Fibroblast of lung (primary cell): ENCODE measurements at regions not wholly inside any gene's neighbourhood (a gene's known extent, or its start where the extent isn't known, plus 50 kb on each side); places are given as distances from the start of the nearest gene placed in this dataset.

ENCODE experiments used
- DNase-seq, 2 donors: peaks; one replicate each; pipeline versions ENCODE4 v3.0.0 to v3.0.0-alpha.2; 2010; ENCODE audit warnings: low read depth in 2 of 2
- H2AFZ ChIP-seq: 2 replicates; pipeline ENCODE4 v1.5.1; 2012; ENCODE audit warnings: low read length, control low read depth, inconsistent platforms
- H3K27ac ChIP-seq: 2 replicates; pipeline ENCODE4 v1.5.1; 2011; ENCODE audit warnings: low read length, control low read depth; ENCODE audit not compliant: insufficient read depth
- H3K27me3 ChIP-seq: 2 replicates; pipeline ENCODE4 v1.5.1; 2011; ENCODE audit warnings: mild to moderate bottlenecking, low read length; ENCODE audit not compliant: control insufficient read depth, insufficient read depth
- H3K36me3 ChIP-seq: 2 replicates; pipeline ENCODE4 v1.5.1; 2011; ENCODE audit warnings: low read length; ENCODE audit not compliant: control insufficient read depth, insufficient read depth
- H3K4me1 ChIP-seq: 2 replicates; pipeline ENCODE4 v1.5.1; 2011; ENCODE audit warnings: low read length; ENCODE audit not compliant: control insufficient read depth, insufficient read depth; ENCODE audit errors: extremely low read depth
- H3K4me2 ChIP-seq: 2 replicates; pipeline ENCODE4 v1.5.1; 2011; ENCODE audit warnings: low read length, control low read depth; ENCODE audit not compliant: insufficient read depth; ENCODE audit errors: extremely low read depth
- H3K4me3 ChIP-seq, 4 experiments: fragments of 200-600 bp in 1 of 4; sonication (generic) in 1 of 4; replicated peaks in 1 of 4; 2 replicates each; pipeline ENCODE4 v1.5.1; 2011 to 2016; ENCODE audit warnings: low read length in 4 of 4, low read depth in 3 of 4, mild to moderate bottlenecking in 3 of 4, control low read depth in 2 of 4, inconsistent platforms in 1 of 4, mixed read lengths in 1 of 4; ENCODE audit not compliant: insufficient read depth in 1 of 4; ENCODE audit errors: control extremely low read depth in 1 of 4
- H3K79me2 ChIP-seq: 2 replicates; pipeline ENCODE4 v1.5.1; 2012; ENCODE audit warnings: mild to moderate bottlenecking, low read length, inconsistent platforms; ENCODE audit not compliant: control insufficient read depth, insufficient read depth
- H3K9ac ChIP-seq: 2 replicates; pipeline ENCODE4 v1.5.1; 2011; ENCODE audit warnings: mild to moderate bottlenecking, low read length, control low read depth; ENCODE audit not compliant: insufficient read depth
- H3K9me3 ChIP-seq: 2 replicates; pipeline ENCODE4 v1.5.1; 2012; ENCODE audit warnings: low read depth, low read length; ENCODE audit not compliant: control insufficient read depth, insufficient read depth
- H4K20me1 ChIP-seq: 2 replicates; pipeline ENCODE4 v1.5.1; 2011; ENCODE audit warnings: low read length; ENCODE audit not compliant: control insufficient read depth, insufficient read depth; ENCODE audit errors: extremely low read depth
- CTCF ChIP-seq, 2 donors: IDR thresholded peaks in 1 of 2; conservative IDR thresholded peaks in 1 of 2; 1 replicate in 1 of 2; 2 replicates in 1 of 2; pipeline ENCODE4 v1.5.1; 2011 to 2012; ENCODE audit warnings: low read length in 2 of 2, control low read depth in 1 of 2, inconsistent platforms in 1 of 2, low read depth in 1 of 2, mild to moderate bottlenecking in 1 of 2
- EZH2 ChIP-seq: IDR thresholded peaks from 2 replicates; pipeline ENCODE4 v1.5.1; 2012; ENCODE audit warnings: low read length, control low read depth, mild to moderate bottlenecking; ENCODE audit errors: missing control alignments

DNA sequence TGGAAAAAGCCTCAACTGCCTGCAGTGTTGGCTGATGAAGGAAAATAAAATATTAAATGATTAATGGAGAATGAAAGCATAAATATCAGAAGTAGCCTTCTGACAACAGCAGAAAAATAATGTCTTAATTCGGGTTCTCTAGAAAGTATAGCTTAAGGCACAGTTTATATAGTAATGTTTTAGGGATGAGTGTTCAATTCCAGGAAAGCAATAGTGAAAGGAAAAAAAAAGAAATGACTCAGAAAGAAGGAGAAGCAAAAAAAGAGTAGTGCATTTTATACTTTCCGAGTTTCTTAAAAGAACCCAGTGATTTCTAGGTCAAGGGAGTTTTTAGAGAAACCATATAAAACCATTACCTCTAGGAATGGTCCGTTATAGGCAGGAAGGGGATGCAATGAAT, 137.3 kb downstream of the HTR1B start:
- Histone ChIP-seq H3K79me2 (no peaks in the 10 kb centered on the region), H3K27ac (no peak overlapping the region), H4K20me1 (no peaks in the 10 kb centered on the region), H3K36me3 (no peaks in the 10 kb centered on the region), H3K4me2 (no peak overlapping the region), H3K4me1 (no peaks in the 10 kb centered on the region), H2AFZ (no peak overlapping the region), H3K9me3 (no peaks in the 10 kb centered on the region), H3K9ac (no peak overlapping the region), H3K4me3 (no peak overlapping the region), H3K27me3 (no peaks in the 10 kb centered on the region)
- peak in 1 of 2 donors; percentile 2 for DNase-seq
- TF ChIP-seq EZH2, result no peak

- H3K79me2 ChIP-seq, result no peaks in the 10 kb centered on the region
- H3K4me1 ChIP-seq, result no peaks in the 10 kb centered on the region
- no peaks in the 10 kb centered on the region for H4K20me1 ChIP-seq
- no peak overlapping the region for H3K9ac ChIP-seq
- H2AFZ ChIP-seq, result no peak overlapping the region
- no peak overlapping the region for H3K4me2 ChIP-seq
- no peaks in the 10 kb centered on the region for H3K36me3 ChIP-seq
- H3K4me3 ChIP-seq, result no peak overlapping the region
- DNase-seq, result no peak
- no peak overlapping the region for H3K27ac ChIP-seq
- H3K27me3 ChIP-seq, result no peaks in the 10 kb centered on the region
- H3K9me3 ChIP-seq, result no peaks in the 10 kb centered on the region
- TF ChIP-seq EZH2, result no peak
- TF ChIP-seq CTCF (conservative IDR thresholded peaks at IDR 0.05 in 1 of 2, IDR thresholded peaks at IDR 0.05 in 1 of 2; ENCODE audit: low read depth in 1 of 2, low read length in 2 of 2), result no peak
Measured at GRCh38 chr6:77324866-77325265, 138.4 kb downstream of the HTR1B start.

DNA sequence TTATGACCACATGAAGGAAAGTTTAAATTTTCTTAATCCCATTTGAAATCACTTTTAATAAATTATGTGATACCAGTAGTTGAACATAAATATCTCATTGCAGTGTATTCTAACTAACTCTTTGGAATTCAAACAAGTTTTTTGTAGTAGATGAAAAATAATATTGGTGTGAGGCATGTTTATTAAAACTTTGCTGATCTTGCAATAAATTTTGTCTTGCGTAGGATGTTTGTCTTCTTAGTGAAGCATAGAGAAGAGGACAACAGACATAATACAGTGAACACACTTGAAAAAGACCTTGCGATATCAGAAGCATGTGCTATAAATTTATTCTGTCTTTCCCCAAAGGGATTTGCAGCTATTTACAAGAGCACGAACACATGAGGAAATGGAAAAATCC, 140.7 kb downstream of the HTR1B start:
- Histone ChIP-seq H2AFZ (no peak overlapping the region), H3K27me3 (no peaks in the 10 kb centered on the region), H3K36me3 (no peaks in the 10 kb centered on the region), H4K20me1 (no peaks in the 10 kb centered on the region), H3K4me1 (no peaks in the 10 kb centered on the region), H3K79me2 (no peaks in the 10 kb centered on the region), H3K9me3 (no peaks in the 10 kb centered on the region), H3K27ac (no peak overlapping the region), H3K4me2 (no peak overlapping the region), H3K9ac (no peak overlapping the region), H3K4me3 (no peak overlapping the region)
- no peak for DNase-seq
- TF ChIP-seq EZH2, result no peak
- no peak for TF ChIP-seq CTCF (conservative IDR thresholded peaks at IDR 0.05 in 1 of 2, IDR thresholded peaks at IDR 0.05 in 1 of 2; ENCODE audit: low read depth in 1 of 2, low read length in 2 of 2)
